Neural progenitor cell (in vitro differentiated cells): ENCODE measurements at regions not wholly inside any gene's neighbourhood (a gene's known extent, or its start where the extent isn't known, plus 50 kb on each side); places are given as distances from the start of the nearest gene placed in this dataset.

Experiments
- DNase-seq: peaks from one replicate; pipeline ENCODE4 v3.0.0-alpha.2; 2016; ENCODE audit warnings: low spot score
- H2AFZ ChIP-seq: fragments of 200-600 bp; sonication (generic); replicated peaks from 2 replicates; pipeline ENCODE4 v1.6.1; 2016; ENCODE audit warnings: antibody characterized with exemption
- H3F3A ChIP-seq: fragments of 200-600 bp; sonication (generic); 2 replicates; pipeline ENCODE4 v1.6.1; 2016; ENCODE audit warnings: antibody characterized with exemption, low read depth
- H3K27ac ChIP-seq: fragments of 200-600 bp; sonication (generic); 2 replicates; pipeline ENCODE4 v1.5.1; 2016; ENCODE audit warnings: mild to moderate bottlenecking
- H3K27me3 ChIP-seq: fragments of 200-600 bp; sonication (generic); 2 replicates; pipeline ENCODE4 v1.6.1; 2016; ENCODE audit warnings: mild to moderate bottlenecking, moderate library complexity
- H3K36me3 ChIP-seq: fragments of 200-600 bp; sonication (generic); 2 replicates; pipeline ENCODE4 v1.5.1; 2016
- H3K4me1 ChIP-seq: fragments of 200-600 bp; sonication (generic); 2 replicates; pipeline ENCODE4 v1.6.1; 2016; ENCODE audit warnings: mixed run types
- H3K4me2 ChIP-seq: fragments of 200-600 bp; sonication (generic); 2 replicates; pipeline ENCODE4 v1.6.1; 2016
- H3K4me3 ChIP-seq: fragments of 200-600 bp; sonication (generic); 2 replicates; pipeline ENCODE4 v1.5.1; 2016
- H3K79me2 ChIP-seq: fragments of 200-600 bp; sonication (generic); 2 replicates; pipeline ENCODE4 v1.6.1; 2016; ENCODE audit warnings: low read depth
- H3K9ac ChIP-seq: fragments of 200-600 bp; sonication (generic); 2 replicates; pipeline ENCODE4 v1.6.1; 2016
- H3K9me3 ChIP-seq: fragments of 200-600 bp; sonication (generic); 2 replicates; pipeline ENCODE4 v1.5.1; 2016; ENCODE audit warnings: low read depth
- H4K20me1 ChIP-seq: fragments of 200-600 bp; sonication (generic); 2 replicates; pipeline ENCODE4 v1.6.1; 2016; ENCODE audit warnings: low read depth
- H3K27ac Mint-ChIP-seq: 3 replicates; pipeline ENCODE4 v1.8.0; 2021; ENCODE audit warnings: mixed read lengths
- H3K27me3 Mint-ChIP-seq: 2 replicates; pipeline ENCODE4 v1.8.0; 2022; ENCODE audit warnings: low read depth, mild to moderate bottlenecking, inconsistent platforms, moderate library complexity, mixed read lengths; ENCODE audit not compliant: insufficient read depth
- H3K36me3 Mint-ChIP-seq: 3 replicates; pipeline ENCODE4 v1.8.0; 2021; ENCODE audit warnings: mixed read lengths
- H3K4me1 Mint-ChIP-seq: 3 replicates; pipeline ENCODE4 v1.8.0; 2021; ENCODE audit warnings: mixed read lengths
- H3K4me3 Mint-ChIP-seq: 3 replicates; pipeline ENCODE4 v1.8.0; 2021; ENCODE audit warnings: mild to moderate bottlenecking, moderate library complexity, mixed read lengths
- H3K9me3 Mint-ChIP-seq: 3 replicates; pipeline ENCODE4 v1.8.0; 2020; ENCODE audit warnings: mixed read lengths
- EZH2 ChIP-seq: fragments of 200-600 bp; sonication (generic); IDR thresholded peaks from 2 replicates; pipeline ENCODE4 v1.6.1; 2017; ENCODE audit warnings: antibody characterized with exemption, mild to moderate bottlenecking, moderate library complexity
- EZH2phosphoT487 ChIP-seq: fragments of 200-600 bp; sonication (generic); IDR thresholded peaks from 2 replicates; pipeline ENCODE4 v1.6.1; 2017; ENCODE audit warnings: antibody characterized with exemption
- TF ChIP-seq, protein P1 (sequence below): fragments of 200-600 bp; sonication (generic); IDR thresholded peaks from 2 replicates; pipeline ENCODE4 v1.5.1; 2017; ENCODE audit warnings: antibody characterized with exemption, mild to moderate bottlenecking

- Histone ChIP-seq H3K4me2 (no peak overlapping the region), H3F3A (no peaks in the 10 kb centered on the region), H2AFZ (no peak overlapping the region), H3K79me2 (no peaks in the 10 kb centered on the region), H3K27me3 (no peaks in the 10 kb centered on the region), H4K20me1 (no peaks in the 10 kb centered on the region), H3K9ac (no peak overlapping the region), H3K9me3 (no peaks in the 10 kb centered on the region), H3K36me3 (no peaks in the 10 kb centered on the region), H3K4me1 (peaks cover 8% of the 10 kb centered on the region), H3K4me3 (no peak overlapping the region), H3K27ac (no peak overlapping the region)
- DNase-seq = no peak
- H3K36me3 Mint-ChIP-seq = no peaks in the 10 kb centered on the region
- H3K27me3 Mint-ChIP-seq = peaks cover 3% of the 10 kb centered on the region
- no peaks in the 10 kb centered on the region for H3K4me1 Mint-ChIP-seq
- H3K9me3 Mint-ChIP-seq = no peaks in the 10 kb centered on the region
- H3K27ac Mint-ChIP-seq = no peak overlapping the region
- TF ChIP-seq, protein P1, sequence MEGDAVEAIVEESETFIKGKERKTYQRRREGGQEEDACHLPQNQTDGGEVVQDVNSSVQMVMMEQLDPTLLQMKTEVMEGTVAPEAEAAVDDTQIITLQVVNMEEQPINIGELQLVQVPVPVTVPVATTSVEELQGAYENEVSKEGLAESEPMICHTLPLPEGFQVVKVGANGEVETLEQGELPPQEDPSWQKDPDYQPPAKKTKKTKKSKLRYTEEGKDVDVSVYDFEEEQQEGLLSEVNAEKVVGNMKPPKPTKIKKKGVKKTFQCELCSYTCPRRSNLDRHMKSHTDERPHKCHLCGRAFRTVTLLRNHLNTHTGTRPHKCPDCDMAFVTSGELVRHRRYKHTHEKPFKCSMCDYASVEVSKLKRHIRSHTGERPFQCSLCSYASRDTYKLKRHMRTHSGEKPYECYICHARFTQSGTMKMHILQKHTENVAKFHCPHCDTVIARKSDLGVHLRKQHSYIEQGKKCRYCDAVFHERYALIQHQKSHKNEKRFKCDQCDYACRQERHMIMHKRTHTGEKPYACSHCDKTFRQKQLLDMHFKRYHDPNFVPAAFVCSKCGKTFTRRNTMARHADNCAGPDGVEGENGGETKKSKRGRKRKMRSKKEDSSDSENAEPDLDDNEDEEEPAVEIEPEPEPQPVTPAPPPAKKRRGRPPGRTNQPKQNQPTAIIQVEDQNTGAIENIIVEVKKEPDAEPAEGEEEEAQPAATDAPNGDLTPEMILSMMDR = no peak
- TF ChIP-seq EZH2phosphoT487 (no peak), EZH2 (no peak)
- no peak overlapping the region for H3K4me3 Mint-ChIP-seq
Measured at GRCh38 chr16:64892835-64893785, 228.8 kb downstream of the CDH11 start.

- no peak overlapping the region for H3K9ac ChIP-seq
- no peak overlapping the region for H3K27ac ChIP-seq
- no peaks in the 10 kb centered on the region for H3K9me3 Mint-ChIP-seq
- no peak overlapping the region for H2AFZ ChIP-seq
- no peaks in the 10 kb centered on the region for H3K27me3 Mint-ChIP-seq
- no peaks in the 10 kb centered on the region for H3K4me1 Mint-ChIP-seq
- no peak overlapping the region for H3K4me2 ChIP-seq
- no peaks in the 10 kb centered on the region for H3K36me3 Mint-ChIP-seq
- H4K20me1 ChIP-seq = no peaks in the 10 kb centered on the region
- no peaks in the 10 kb centered on the region for H3K9me3 ChIP-seq
- H3K27me3 ChIP-seq = no peaks in the 10 kb centered on the region
- no peak overlapping the region for H3K4me3 Mint-ChIP-seq
- H3K4me1 ChIP-seq = peaks cover 8% of the 10 kb centered on the region
- H3K79me2 ChIP-seq = no peaks in the 10 kb centered on the region
- H3K4me3 ChIP-seq = no peak overlapping the region
- TF ChIP-seq EZH2phosphoT487 (no peak), EZH2 (no peak)
- TF ChIP-seq, protein P1 = no peak
- no peaks in the 10 kb centered on the region for H3K36me3 ChIP-seq
- no peak for DNase-seq
- no peak overlapping the region for H3K27ac Mint-ChIP-seq
- no peaks in the 10 kb centered on the region for H3F3A ChIP-seq
Measured at GRCh38 chr16:64889446-64889845, 232.4 kb downstream of the CDH11 start.

DNA sequence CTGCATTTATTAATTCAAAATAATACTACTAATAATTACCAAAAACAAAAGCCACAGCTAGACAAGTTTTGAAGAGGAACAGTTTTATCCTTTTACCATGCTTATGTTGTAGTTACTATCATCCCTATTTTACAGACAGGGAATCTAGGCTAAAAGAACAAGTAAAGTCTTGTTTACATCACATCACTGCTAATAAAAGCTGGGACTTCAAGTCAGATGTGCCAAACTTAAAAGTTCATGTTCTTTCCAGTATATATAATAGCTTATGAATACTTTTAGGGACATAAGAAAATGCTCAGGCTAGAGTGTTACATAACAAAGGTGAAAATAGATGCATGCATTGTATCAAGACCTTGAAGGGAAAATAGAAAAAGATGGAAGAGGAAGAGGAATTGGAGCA, 234.2 kb downstream of the CDH11 start:
- H3K36me3 ChIP-seq = no peaks in the 10 kb centered on the region
- no peaks in the 10 kb centered on the region for H3F3A ChIP-seq
- peaks cover 3% of the 10 kb centered on the region for H3K27me3 Mint-ChIP-seq
- TF ChIP-seq, protein P1 = no peak
- TF ChIP-seq EZH2 (no peak), EZH2phosphoT487 (no peak)
- H3K36me3 Mint-ChIP-seq = no peaks in the 10 kb centered on the region
- H3K4me1 Mint-ChIP-seq = no peaks in the 10 kb centered on the region
- no peak overlapping the region for H3K9ac ChIP-seq
- no peak overlapping the region for H3K4me2 ChIP-seq
- no peaks in the 10 kb centered on the region for H4K20me1 ChIP-seq
- H3K4me3 Mint-ChIP-seq = no peak overlapping the region
- H2AFZ ChIP-seq = no peak overlapping the region
- no peaks in the 10 kb centered on the region for H3K79me2 ChIP-seq
- H3K27me3 ChIP-seq = no peaks in the 10 kb centered on the region
- H3K27ac Mint-ChIP-seq = no peak overlapping the region
- no peak overlapping the region for H3K4me3 ChIP-seq
- no peak for DNase-seq
- no peak overlapping the region for H3K27ac ChIP-seq
- peaks cover 8% of the 10 kb centered on the region for H3K4me1 ChIP-seq
- no peaks in the 10 kb centered on the region for H3K9me3 ChIP-seq
- no peaks in the 10 kb centered on the region for H3K9me3 Mint-ChIP-seq
